ENCODE measurements at regions not wholly inside any gene's neighbourhood (a gene's known extent, or its start where the extent isn't known, plus 50 kb on each side); places are given as distances from the start of the nearest gene placed in this dataset.
"Not testable (repeated sequence)": the region's sequence is repeated elsewhere in the genome, so short reads cannot be mapped to it uniquely, and the experiment has no call there.

GRCh38 chr3:102904629-102905028 is 469.8 kb downstream of the ZPLD1 start:
- no peaks in the 10 kb centered on the region for H3K36me3 ChIP-seq (ENCODE audit: control insufficient read depth, insufficient read depth, low read length)
- H3K4me1 ChIP-seq (ENCODE audit: control insufficient read depth, insufficient read depth, low read length), result no peaks in the 10 kb centered on the region
- H3K27ac ChIP-seq (ENCODE audit: low read depth, low read length), result no peak overlapping the region
- no peaks in the 10 kb centered on the region for H3K27me3 ChIP-seq (ENCODE audit: control insufficient read depth, insufficient read depth, low read length)
- 80% methylated on average over 5 of the region's 11 CpGs for WGBS (ENCODE audit: insufficient coverage)
- no peaks in the 10 kb centered on the region for H3K9me3 ChIP-seq (ENCODE audit: control insufficient read depth, insufficient read depth, low read length)
- no peak overlapping the region for H3K4me3 ChIP-seq (ENCODE audit: low read depth, low read length)
- no peak for DNase-seq (ENCODE audit: low read depth in 4 of 6, low spot score in 6 of 6)

GRCh38 chr3:102905811-102906210 is 471.0 kb downstream of the ZPLD1 start:
- WGBS (ENCODE audit: insufficient coverage), result 40% methylated on average over 1 of the region's 2 CpGs

GRCh38 chr3:102906818-102907217 is 472.0 kb downstream of the ZPLD1 start:
- Histone ChIP-seq H3K27ac (ENCODE audit: low read depth, low read length) (no peak overlapping the region), H3K4me3 (ENCODE audit: low read depth, low read length) (no peak overlapping the region), H3K4me1 (ENCODE audit: control insufficient read depth, insufficient read depth, low read length) (no peaks in the 10 kb centered on the region), H3K9me3 (ENCODE audit: control insufficient read depth, insufficient read depth, low read length) (no peaks in the 10 kb centered on the region), H3K27me3 (ENCODE audit: control insufficient read depth, insufficient read depth, low read length) (no peaks in the 10 kb centered on the region), H3K36me3 (ENCODE audit: control insufficient read depth, insufficient read depth, low read length) (no peaks in the 10 kb centered on the region)
- no CpG with 5 or more reads among the region's 1 CpG for WGBS (ENCODE audit: insufficient coverage)
- no peak for DNase-seq (ENCODE audit: low read depth in 4 of 6, low spot score in 6 of 6)

More at GRCh38 chr3:102905811-102906210, 471.0 kb downstream of the ZPLD1 start:
- Histone ChIP-seq H3K4me1 (ENCODE audit: control insufficient read depth, insufficient read depth, low read length) (no peaks in the 10 kb centered on the region), H3K36me3 (ENCODE audit: control insufficient read depth, insufficient read depth, low read length) (no peaks in the 10 kb centered on the region), H3K27me3 (ENCODE audit: control insufficient read depth, insufficient read depth, low read length) (no peaks in the 10 kb centered on the region), H3K27ac (ENCODE audit: low read depth, low read length) (no peak overlapping the region), H3K9me3 (ENCODE audit: control insufficient read depth, insufficient read depth, low read length) (no peaks in the 10 kb centered on the region), H3K4me3 (ENCODE audit: low read depth, low read length) (no peak overlapping the region)
- DNase-seq (ENCODE audit: low read depth in 4 of 6, low spot score in 6 of 6), result no peak

DNA sequence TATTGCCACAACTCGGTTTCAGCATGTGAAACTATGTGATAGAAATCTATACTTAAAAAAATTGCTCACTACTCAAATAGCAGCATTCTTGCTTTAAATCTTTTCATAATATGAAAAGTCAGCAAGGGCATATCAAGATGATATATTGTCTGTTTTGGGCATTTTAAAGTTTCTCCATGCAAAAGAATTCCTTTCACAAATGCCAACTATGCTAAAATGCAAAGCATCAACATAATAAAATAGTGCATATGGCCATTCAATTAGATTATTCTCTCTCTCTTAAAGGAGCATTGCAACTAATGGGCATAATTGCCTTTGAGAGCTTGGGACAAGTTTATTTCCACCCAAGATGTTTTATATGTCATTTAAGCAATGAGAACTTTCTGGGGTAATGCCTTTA is 475.1 kb downstream of the ZPLD1 start:
- Histone ChIP-seq H3K36me3 (ENCODE audit: control insufficient read depth, insufficient read depth, low read length) (no peaks in the 10 kb centered on the region), H3K27me3 (ENCODE audit: control insufficient read depth, insufficient read depth, low read length) (no peaks in the 10 kb centered on the region), H3K9me3 (ENCODE audit: control insufficient read depth, insufficient read depth, low read length) (no peaks in the 10 kb centered on the region), H3K4me3 (ENCODE audit: low read depth, low read length) (no peak overlapping the region), H3K27ac (ENCODE audit: low read depth, low read length) (no peak overlapping the region), H3K4me1 (ENCODE audit: control insufficient read depth, insufficient read depth, low read length) (no peaks in the 10 kb centered on the region)
- no CpG with 5 or more reads among the region's 1 CpG for WGBS (ENCODE audit: insufficient coverage)
- DNase-seq (ENCODE audit: low read depth in 4 of 6, low spot score in 6 of 6), result peak in 1 of 6 donors; percentile 12

- WGBS (ENCODE audit: insufficient coverage), result 82% methylated on average over 2 of the region's 2 CpGs
- peak in 1 of 6 donors; percentile 30 for DNase-seq (ENCODE audit: low read depth in 4 of 6, low spot score in 6 of 6)
- Histone ChIP-seq H3K36me3 (ENCODE audit: control insufficient read depth, insufficient read depth, low read length) (no peaks in the 10 kb centered on the region), H3K27me3 (ENCODE audit: control insufficient read depth, insufficient read depth, low read length) (no peaks in the 10 kb centered on the region), H3K4me1 (ENCODE audit: control insufficient read depth, insufficient read depth, low read length) (no peaks in the 10 kb centered on the region), H3K27ac (ENCODE audit: low read depth, low read length) (no peak overlapping the region), H3K9me3 (ENCODE audit: control insufficient read depth, insufficient read depth, low read length) (no peaks in the 10 kb centered on the region), H3K4me3 (ENCODE audit: low read depth, low read length) (no peak overlapping the region)
Observed at GRCh38 chr3:102916532-102916931, 481.7 kb downstream of the ZPLD1 start.

DNA sequence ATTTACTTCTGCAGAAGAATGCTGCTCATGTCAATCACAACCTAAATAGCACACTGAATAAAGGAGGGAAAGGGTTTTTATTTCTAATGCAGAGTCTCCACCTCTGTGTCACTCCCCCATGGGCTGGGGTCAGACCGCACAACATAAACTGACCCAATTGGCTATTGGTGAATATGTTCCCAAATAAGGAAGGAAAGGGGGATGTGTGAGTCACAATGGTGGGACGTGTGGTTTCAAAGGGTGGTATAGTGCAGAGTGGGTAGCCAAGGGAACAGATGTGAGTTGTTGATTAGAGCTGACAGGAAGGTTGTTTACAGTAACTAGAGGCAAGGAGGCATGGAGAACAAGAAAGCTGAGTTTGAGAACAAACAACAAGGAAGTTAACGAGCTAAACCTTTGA is 491.8 kb downstream of the ZPLD1 start:
- Histone ChIP-seq H3K27ac (ENCODE audit: low read depth, low read length) (no peak overlapping the region), H3K4me3 (ENCODE audit: low read depth, low read length) (no peak overlapping the region), H3K27me3 (ENCODE audit: control insufficient read depth, insufficient read depth, low read length) (no peaks in the 10 kb centered on the region), H3K4me1 (ENCODE audit: control insufficient read depth, insufficient read depth, low read length) (no peaks in the 10 kb centered on the region), H3K36me3 (ENCODE audit: control insufficient read depth, insufficient read depth, low read length) (no peaks in the 10 kb centered on the region), H3K9me3 (ENCODE audit: control insufficient read depth, insufficient read depth, low read length) (peaks cover 5% of the 10 kb centered on the region)
- DNase-seq (ENCODE audit: low read depth in 4 of 6, low spot score in 6 of 6), result no peak
- WGBS (ENCODE audit: insufficient coverage), result 77% methylated on average over 2 of the region's 3 CpGs

GRCh38 chr3:102933377-102933776 is 498.6 kb downstream of the ZPLD1 start:
- H3K4me3 ChIP-seq (ENCODE audit: low read depth, low read length), result no peak overlapping the region
- H3K27ac ChIP-seq (ENCODE audit: low read depth, low read length), result no peak overlapping the region
- DNase-seq (ENCODE audit: low read depth in 4 of 6, low spot score in 6 of 6), result no peak
- WGBS (ENCODE audit: insufficient coverage), result 100% methylated on average over 1 of the region's 2 CpGs
- H3K4me1 ChIP-seq (ENCODE audit: control insufficient read depth, insufficient read depth, low read length), result no peaks in the 10 kb centered on the region
- no peaks in the 10 kb centered on the region for H3K27me3 ChIP-seq (ENCODE audit: control insufficient read depth, insufficient read depth, low read length)
- no peaks in the 10 kb centered on the region for H3K36me3 ChIP-seq (ENCODE audit: control insufficient read depth, insufficient read depth, low read length)
- no peaks in the 10 kb centered on the region for H3K9me3 ChIP-seq (ENCODE audit: control insufficient read depth, insufficient read depth, low read length)

- Histone ChIP-seq H3K4me3 (ENCODE audit: low read depth, low read length) (no peak overlapping the region), H3K36me3 (ENCODE audit: control insufficient read depth, insufficient read depth, low read length) (no peaks in the 10 kb centered on the region), H3K27me3 (ENCODE audit: control insufficient read depth, insufficient read depth, low read length) (no peaks in the 10 kb centered on the region), H3K9me3 (ENCODE audit: control insufficient read depth, insufficient read depth, low read length) (no peaks in the 10 kb centered on the region), H3K27ac (ENCODE audit: low read depth, low read length) (no peak overlapping the region), H3K4me1 (ENCODE audit: control insufficient read depth, insufficient read depth, low read length) (no peaks in the 10 kb centered on the region)
- WGBS (ENCODE audit: insufficient coverage), result no CpG with 5 or more reads among the region's 2 CpGs
- no peak for DNase-seq (ENCODE audit: low read depth in 4 of 6, low spot score in 6 of 6)
Observed at GRCh38 chr3:102936511-102937045, 501.8 kb downstream of the ZPLD1 start.

DNA sequence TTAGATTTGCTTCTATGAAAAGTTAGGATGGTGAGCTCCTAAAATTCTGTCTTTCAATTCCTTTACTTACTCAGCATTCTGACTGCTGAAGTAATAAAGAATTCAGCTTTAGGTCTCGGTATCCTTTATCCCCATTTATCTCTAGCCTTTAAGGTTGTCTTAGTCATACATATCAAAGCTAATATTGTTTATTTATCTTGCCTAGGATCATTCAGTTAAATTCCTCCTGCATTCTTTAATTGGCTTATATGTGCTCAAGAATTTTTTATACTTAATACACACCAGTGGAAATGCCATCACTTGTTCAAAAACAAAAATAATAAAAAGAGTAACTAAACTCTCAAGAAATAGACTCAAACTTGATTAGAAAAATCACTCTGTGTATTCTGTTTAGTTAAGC is 507.0 kb downstream of the ZPLD1 start:
- Histone ChIP-seq H3K9me3 (ENCODE audit: control insufficient read depth, insufficient read depth, low read length) (no peaks in the 10 kb centered on the region), H3K4me1 (ENCODE audit: control insufficient read depth, insufficient read depth, low read length) (no peaks in the 10 kb centered on the region), H3K36me3 (ENCODE audit: control insufficient read depth, insufficient read depth, low read length) (no peaks in the 10 kb centered on the region), H3K27me3 (ENCODE audit: control insufficient read depth, insufficient read depth, low read length) (no peaks in the 10 kb centered on the region), H3K4me3 (ENCODE audit: low read depth, low read length) (no peak overlapping the region), H3K27ac (ENCODE audit: low read depth, low read length) (no peak overlapping the region)
- no CpG with 5 or more reads among the region's 1 CpG for WGBS (ENCODE audit: insufficient coverage)
- DNase-seq (ENCODE audit: low read depth in 4 of 6, low spot score in 6 of 6), result no peak

DNA sequence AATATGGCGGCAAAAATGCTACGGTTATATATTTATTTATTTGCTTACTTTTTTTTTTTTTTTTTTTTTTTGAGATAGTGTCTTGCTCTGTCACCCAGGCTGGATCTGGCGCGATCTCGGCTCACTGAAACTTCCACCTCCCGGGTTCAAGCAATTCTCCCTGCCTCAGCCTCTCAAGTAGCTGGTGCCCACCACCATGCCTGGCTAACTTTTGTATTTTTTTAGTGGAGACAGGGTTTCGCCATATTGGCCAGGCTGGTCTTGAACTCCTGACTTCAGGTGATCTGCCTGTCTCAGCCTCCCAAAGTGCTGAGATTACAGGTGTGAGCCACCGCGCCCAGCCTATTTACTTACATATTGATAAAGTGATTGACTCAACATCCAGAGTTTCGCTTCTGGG is 511.6 kb downstream of the ZPLD1 start:
- H3K27me3 ChIP-seq (ENCODE audit: control insufficient read depth, insufficient read depth, low read length); H3K27ac ChIP-seq (ENCODE audit: low read depth, low read length); H3K9me3 ChIP-seq (ENCODE audit: control insufficient read depth, insufficient read depth, low read length); H3K4me3 ChIP-seq (ENCODE audit: low read depth, low read length); H3K4me1 ChIP-seq (ENCODE audit: control insufficient read depth, insufficient read depth, low read length); DNase-seq (ENCODE audit: low read depth in 4 of 6, low spot score in 6 of 6); H3K36me3 ChIP-seq (ENCODE audit: control insufficient read depth, insufficient read depth, low read length): not testable (repeated sequence)
- WGBS (ENCODE audit: insufficient coverage), result 97% methylated on average over 8 of the region's 10 CpGs
